ENCODE measurements at regions not wholly inside any gene's neighbourhood (a gene's known extent, or its start where the extent isn't known, plus 50 kb on each side); places are given as distances from the start of the nearest gene placed in this dataset.

DNA sequence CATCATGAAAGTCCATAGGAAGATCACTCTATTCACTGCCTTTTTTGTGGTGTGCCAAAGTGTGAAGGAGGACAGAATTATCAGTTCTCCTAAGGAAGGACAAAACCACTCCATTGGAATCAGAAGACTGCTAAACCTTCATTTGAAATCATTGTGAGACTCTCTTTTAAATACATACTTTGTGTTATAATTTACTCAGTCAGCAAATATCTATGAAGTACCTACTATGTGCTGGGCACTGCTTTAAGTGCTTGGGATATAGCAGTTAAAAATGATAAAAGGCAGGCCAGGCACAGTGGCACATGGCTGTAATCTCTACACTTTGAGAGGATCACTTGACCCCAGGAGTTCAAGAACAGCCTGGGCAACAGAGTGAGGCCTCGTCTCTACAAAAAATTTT, 692.3 kb downstream of the DSC3 start:
- Histone ChIP-seq H3K4me3 (replicated peaks; ENCODE audit: insufficient read depth, low read length) (no peak overlapping the region), H3K27ac (replicated peaks) (no peak overlapping the region), H3K27me3 (ENCODE audit: insufficient read depth, poor library complexity, severe bottlenecking) (no peaks in the 10 kb centered on the region)
- TF ChIP-seq, protein P1, sequence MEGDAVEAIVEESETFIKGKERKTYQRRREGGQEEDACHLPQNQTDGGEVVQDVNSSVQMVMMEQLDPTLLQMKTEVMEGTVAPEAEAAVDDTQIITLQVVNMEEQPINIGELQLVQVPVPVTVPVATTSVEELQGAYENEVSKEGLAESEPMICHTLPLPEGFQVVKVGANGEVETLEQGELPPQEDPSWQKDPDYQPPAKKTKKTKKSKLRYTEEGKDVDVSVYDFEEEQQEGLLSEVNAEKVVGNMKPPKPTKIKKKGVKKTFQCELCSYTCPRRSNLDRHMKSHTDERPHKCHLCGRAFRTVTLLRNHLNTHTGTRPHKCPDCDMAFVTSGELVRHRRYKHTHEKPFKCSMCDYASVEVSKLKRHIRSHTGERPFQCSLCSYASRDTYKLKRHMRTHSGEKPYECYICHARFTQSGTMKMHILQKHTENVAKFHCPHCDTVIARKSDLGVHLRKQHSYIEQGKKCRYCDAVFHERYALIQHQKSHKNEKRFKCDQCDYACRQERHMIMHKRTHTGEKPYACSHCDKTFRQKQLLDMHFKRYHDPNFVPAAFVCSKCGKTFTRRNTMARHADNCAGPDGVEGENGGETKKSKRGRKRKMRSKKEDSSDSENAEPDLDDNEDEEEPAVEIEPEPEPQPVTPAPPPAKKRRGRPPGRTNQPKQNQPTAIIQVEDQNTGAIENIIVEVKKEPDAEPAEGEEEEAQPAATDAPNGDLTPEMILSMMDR (IDR thresholded peaks at IDR 0.05; ENCODE audit: insufficient read depth, low read length), result no peak
- TF ChIP-seq SPI1 (IDR thresholded peaks at IDR 0.05; ENCODE audit: borderline replicate concordance, low read depth) (no peak), GABPA (IDR thresholded peaks at IDR 0.05; ENCODE audit: low read depth) (no peak), POLR2AphosphoS5 (IDR thresholded peaks at IDR 0.05; ENCODE audit: low read depth) (no peak), REST (IDR thresholded peaks at IDR 0.05; ENCODE audit: insufficient replicate concordance, low read depth) (no peak)
- DNase-seq (ENCODE audit: low read depth in 1 of 2, low spot score in 1 of 2), result no peak

DNA sequence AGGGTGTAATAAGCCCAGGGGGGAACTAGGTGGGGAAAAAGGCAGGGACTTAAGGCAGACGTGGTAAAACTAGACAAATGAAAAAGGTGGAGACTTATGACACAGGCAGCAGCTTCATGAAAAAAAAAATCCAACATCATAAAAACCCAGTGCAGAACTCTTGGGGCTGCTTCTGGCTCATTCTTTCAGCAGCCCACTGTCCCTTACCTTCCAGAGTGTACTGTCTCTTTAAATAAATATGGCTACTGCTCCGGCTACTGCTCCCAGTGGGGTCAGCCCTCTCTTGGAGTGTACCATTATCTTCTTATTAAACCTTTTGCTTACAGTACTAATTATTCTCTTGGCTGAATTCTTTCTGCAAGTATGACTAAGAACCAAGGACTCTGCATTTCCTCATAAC, 699.5 kb downstream of the DSC3 start:
- Histone ChIP-seq H3K27ac (replicated peaks) (no peak overlapping the region), H3K4me3 (replicated peaks; ENCODE audit: insufficient read depth, low read length) (no peak overlapping the region), H3K27me3 (ENCODE audit: insufficient read depth, poor library complexity, severe bottlenecking) (peaks cover 2% of the 10 kb centered on the region)
- TF ChIP-seq REST (IDR thresholded peaks at IDR 0.05; ENCODE audit: insufficient replicate concordance, low read depth) (no peak), POLR2AphosphoS5 (IDR thresholded peaks at IDR 0.05; ENCODE audit: low read depth) (no peak), SPI1 (IDR thresholded peaks at IDR 0.05; ENCODE audit: borderline replicate concordance, low read depth) (no peak), GABPA (IDR thresholded peaks at IDR 0.05; ENCODE audit: low read depth) (no peak)
- TF ChIP-seq, protein P1 (IDR thresholded peaks at IDR 0.05; ENCODE audit: insufficient read depth, low read length), result no peak
- no peak for DNase-seq (ENCODE audit: low read depth in 1 of 2, low spot score in 1 of 2)

GRCh38 chr18:30342675-30343074, 699.9 kb downstream of the DSC3 start:
- DNase-seq (ENCODE audit: low read depth in 1 of 2, low spot score in 1 of 2), result no peak
- Histone ChIP-seq H3K27ac (replicated peaks) (no peak overlapping the region), H3K27me3 (ENCODE audit: insufficient read depth, poor library complexity, severe bottlenecking) (peaks cover 2% of the 10 kb centered on the region), H3K4me3 (replicated peaks; ENCODE audit: insufficient read depth, low read length) (no peak overlapping the region)
- TF ChIP-seq SPI1 (IDR thresholded peaks at IDR 0.05; ENCODE audit: borderline replicate concordance, low read depth) (no peak), REST (IDR thresholded peaks at IDR 0.05; ENCODE audit: insufficient replicate concordance, low read depth) (no peak), POLR2AphosphoS5 (IDR thresholded peaks at IDR 0.05; ENCODE audit: low read depth) (no peak), GABPA (IDR thresholded peaks at IDR 0.05; ENCODE audit: low read depth) (no peak)
